Caco-2 (cell line): ENCODE measurements at regions not wholly inside any gene's neighbourhood (a gene's known extent, or its start where the extent isn't known, plus 50 kb on each side); places are given as distances from the start of the nearest gene placed in this dataset.

ENCODE experiments used
- BruUV-seq: library from RNA; stranded (reverse); fragments of 400-500 nt; replicated peaks from 2 replicates; lab custom pipeline; 2021; lab: Mats Ljungman, UMichigan
- CTCF ChIA-PET: fragments of 300-600 bp; sonication (Branson Sonifier 250); formaldehyde crosslinking; loops from one replicate; lab custom pipeline; 2022; ENCODE audit warnings: antibody characterized with exemption; lab: Charles Lee
- POLR2A ChIA-PET: fragments of 300-600 bp; sonication (Branson Sonifier 250); formaldehyde crosslinking; loops from one replicate; lab custom pipeline; 2022; ENCODE audit warnings: antibody characterized with exemption; lab: Charles Lee
- DNase-seq, 2 experiments: peaks; one replicate each; pipeline versions ENCODE4 v3.0.0 to v3.0.0-alpha.2; 2020 to 2022
- H3K27me3 ChIP-seq: replicated peaks from 2 replicates; pipeline ENCODE4 v1.6.0; 2011; ENCODE audit warnings: low read length; ENCODE audit not compliant: control insufficient read depth, insufficient read depth
- H3K36me3 ChIP-seq: 2 replicates; pipeline ENCODE4 v1.5.1; 2011; ENCODE audit warnings: low read length; ENCODE audit not compliant: control insufficient read depth, insufficient read depth
- H3K4me1 ChIP-seq: fragments of 250-450 bp; sonication (Bioruptor Pico); 2 replicates; pipeline ENCODE4 v1.5.1; 2020; ENCODE audit warnings: mild to moderate bottlenecking
- H3K4me3 ChIP-seq: 2 replicates; pipeline ENCODE4 v1.5.1; 2011; ENCODE audit warnings: low read depth, mild to moderate bottlenecking, control low read depth, low read length
- H3K9me3 ChIP-seq: fragments of 250-450 bp; sonication (Bioruptor Pico); 2 replicates; pipeline ENCODE4 v1.5.1; 2020; ENCODE audit warnings: mild to moderate bottlenecking, moderate library complexity
- H3K27ac Mint-ChIP-seq: one replicate; pipeline ENCODE4 v1.8.0; 2022; ENCODE audit warnings: mixed read lengths; ENCODE audit not compliant: unreplicated experiment
- H3K27me3 Mint-ChIP-seq: one replicate; pipeline ENCODE4 v1.8.0; 2022; ENCODE audit warnings: mixed read lengths; ENCODE audit not compliant: insufficient read depth, unreplicated experiment
- H3K36me3 Mint-ChIP-seq: one replicate; pipeline ENCODE4 v1.8.0; 2022; ENCODE audit warnings: mild to moderate bottlenecking, mixed read lengths; ENCODE audit not compliant: insufficient read depth, unreplicated experiment
- H3K4me1 Mint-ChIP-seq: one replicate; pipeline ENCODE4 v1.8.0; 2022; ENCODE audit warnings: low read depth, mixed read lengths; ENCODE audit not compliant: unreplicated experiment
- H3K4me3 Mint-ChIP-seq: one replicate; pipeline ENCODE4 v1.8.0; 2022; ENCODE audit warnings: mild to moderate bottlenecking, moderate library complexity, mixed read lengths; ENCODE audit not compliant: unreplicated experiment
- H3K9me3 Mint-ChIP-seq: one replicate; pipeline ENCODE4 v1.8.0; 2022; ENCODE audit warnings: mixed read lengths; ENCODE audit not compliant: unreplicated experiment
- intact Hi-C: fragments of 100-400 bp; cut with micrococcal nuclease; formaldehyde crosslinking; loops from one replicate; pipeline ENCODE4 v1.10.0; 2022; ENCODE audit not compliant: unreplicated experiment
- TF ChIP-seq, protein P1 (sequence below), 2 experiments: fragments of 200-600 bp in 1 of 2; IDR thresholded peaks; 1 replicate in 1 of 2; 2 replicates in 1 of 2; pipeline versions ENCODE4 v1.5.1 to v1.8.0; 2011 to 2022; ENCODE audit warnings: antibody characterized with exemption in 1 of 2, control low read depth in 1 of 2, inconsistent platforms in 1 of 2, low read depth in 1 of 2, low read length in 1 of 2, mild to moderate bottlenecking in 1 of 2, moderate library complexity in 1 of 2; ENCODE audit not compliant: insufficient read depth in 1 of 2, severe bottlenecking in 1 of 2, unreplicated experiment in 1 of 2

DNA sequence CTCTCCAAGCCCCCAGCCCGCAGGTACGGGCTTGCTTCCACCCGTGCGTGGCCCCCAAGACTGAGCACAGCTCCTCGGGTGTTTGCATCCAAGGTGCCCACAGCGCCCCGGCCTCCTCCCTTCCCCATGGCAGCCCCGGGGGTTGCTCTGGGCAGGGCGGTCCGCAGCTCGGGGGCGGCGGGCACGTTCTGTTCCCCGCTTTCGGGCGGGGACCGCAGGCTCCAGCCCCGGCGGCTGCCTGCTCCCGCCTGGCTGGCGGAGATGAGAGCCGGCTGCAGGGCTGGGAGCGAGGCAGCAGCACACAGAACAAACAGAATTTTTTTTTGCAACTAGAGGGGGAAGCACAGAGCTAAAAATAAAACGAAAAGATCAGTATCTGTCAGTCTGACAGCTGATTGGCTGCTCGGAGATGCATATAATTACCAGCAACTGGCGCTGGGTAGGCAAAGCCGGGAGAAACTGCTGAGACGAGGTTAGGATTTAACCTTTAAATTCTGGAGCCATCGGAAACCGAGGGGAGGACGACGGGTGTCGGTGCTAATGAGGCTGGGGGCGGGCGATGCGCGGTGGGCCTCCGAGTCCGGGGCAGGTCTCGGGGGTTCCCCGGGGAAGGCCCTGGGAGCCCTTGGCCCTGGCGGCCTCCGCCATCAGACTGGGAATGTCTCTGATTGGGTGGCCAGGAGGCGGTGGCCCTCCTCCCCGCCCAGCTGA, 142.7 kb upstream of the IER5L start:
- H3K4me3 ChIP-seq = no peak overlapping the region
- H3K27ac Mint-ChIP-seq = peak overlapping the region; percentile 27
- H3K4me1 Mint-ChIP-seq = peaks cover 33% of the 10 kb centered on the region

DNA sequence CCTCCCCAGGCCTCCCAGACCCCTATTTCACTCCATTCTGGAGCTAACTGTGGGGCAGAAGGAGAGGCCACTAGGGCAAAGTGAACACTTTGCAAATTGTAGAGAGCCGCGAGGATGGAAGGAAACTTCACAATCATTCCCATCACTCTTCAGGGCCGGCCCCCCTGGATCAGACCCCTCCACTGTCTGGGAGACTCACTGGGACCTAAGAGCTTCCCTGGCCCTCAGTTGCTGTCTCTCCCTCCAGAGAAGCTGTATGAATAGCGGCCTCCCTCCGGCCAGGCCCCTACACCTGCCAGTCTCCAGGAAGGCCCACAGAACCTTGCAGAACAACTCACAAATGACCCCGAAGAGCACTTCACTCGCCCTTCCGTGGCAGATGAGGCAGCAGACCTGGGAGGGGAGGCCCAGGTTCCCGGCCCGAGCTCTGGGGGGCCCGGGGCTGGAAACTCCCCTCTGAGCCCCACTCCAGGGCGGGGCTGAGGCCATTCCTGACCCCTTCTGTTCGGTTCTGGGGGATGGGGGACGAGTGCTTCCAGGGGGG, 141.9 kb upstream of the IER5L start:
- ChIA-PET CTCF (interaction anchor here (1.1 to 2.3 kb wide), 2 partner anchors 14 to 304 kb away, joined by 3 to 9 read pairs; no protein-coding TSS in a partner anchor), POLR2A (interaction anchor here (1.0 kb wide), 1 partner anchor 14 kb away, joined by 3 read pairs; no protein-coding TSS in a partner anchor)
- Histone ChIP-seq H3K27me3 (no peaks in the 10 kb centered on the region), H3K9me3 (no peaks in the 10 kb centered on the region), H3K36me3 (no peaks in the 10 kb centered on the region), H3K4me1 (peaks cover 43% of the 10 kb centered on the region), H3K4me3 (no peak overlapping the region)
- Mint-ChIP-seq H3K27ac (peak overlapping the region; percentile 27), H3K9me3 (no peaks in the 10 kb centered on the region), H3K4me3 (peak overlapping the region; percentile 22), H3K36me3 (no peaks in the 10 kb centered on the region), H3K4me1 (peaks cover 33% of the 10 kb centered on the region), H3K27me3 (no peaks in the 10 kb centered on the region)
- intact Hi-C loops = no loop called here
- no TSS peak for BruUV-seq
- peak in 1 of 2 experiments; percentile 31 for DNase-seq
- TF ChIP-seq, protein P1, sequence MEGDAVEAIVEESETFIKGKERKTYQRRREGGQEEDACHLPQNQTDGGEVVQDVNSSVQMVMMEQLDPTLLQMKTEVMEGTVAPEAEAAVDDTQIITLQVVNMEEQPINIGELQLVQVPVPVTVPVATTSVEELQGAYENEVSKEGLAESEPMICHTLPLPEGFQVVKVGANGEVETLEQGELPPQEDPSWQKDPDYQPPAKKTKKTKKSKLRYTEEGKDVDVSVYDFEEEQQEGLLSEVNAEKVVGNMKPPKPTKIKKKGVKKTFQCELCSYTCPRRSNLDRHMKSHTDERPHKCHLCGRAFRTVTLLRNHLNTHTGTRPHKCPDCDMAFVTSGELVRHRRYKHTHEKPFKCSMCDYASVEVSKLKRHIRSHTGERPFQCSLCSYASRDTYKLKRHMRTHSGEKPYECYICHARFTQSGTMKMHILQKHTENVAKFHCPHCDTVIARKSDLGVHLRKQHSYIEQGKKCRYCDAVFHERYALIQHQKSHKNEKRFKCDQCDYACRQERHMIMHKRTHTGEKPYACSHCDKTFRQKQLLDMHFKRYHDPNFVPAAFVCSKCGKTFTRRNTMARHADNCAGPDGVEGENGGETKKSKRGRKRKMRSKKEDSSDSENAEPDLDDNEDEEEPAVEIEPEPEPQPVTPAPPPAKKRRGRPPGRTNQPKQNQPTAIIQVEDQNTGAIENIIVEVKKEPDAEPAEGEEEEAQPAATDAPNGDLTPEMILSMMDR (IDR thresholded peaks at IDR 0.05; ENCODE audit: insufficient read depth in 1 of 2, low read depth in 1 of 2, low read length in 1 of 2, severe bottlenecking in 1 of 2, unreplicated experiment in 1 of 2) = no peak

More for the DNA sequence above, 142.7 kb upstream of the IER5L start:
- H3K4me3 Mint-ChIP-seq = peak overlapping the region; percentile 22
- CTCF ChIA-PET = interaction anchor here (1.1 to 2.3 kb wide), 2 partner anchors 13 to 304 kb away, joined by 3 to 9 read pairs; no protein-coding TSS in a partner anchor
- Histone ChIP-seq H3K36me3 (no peaks in the 10 kb centered on the region), H3K9me3 (no peaks in the 10 kb centered on the region), H3K27me3 (no peaks in the 10 kb centered on the region), H3K4me1 (peaks cover 43% of the 10 kb centered on the region)
- intact Hi-C loops = no loop called here
- TF ChIP-seq, protein P1 (IDR thresholded peaks at IDR 0.05; ENCODE audit: insufficient read depth in 1 of 2, low read depth in 1 of 2, low read length in 1 of 2, severe bottlenecking in 1 of 2, unreplicated experiment in 1 of 2) = peak in 1 of 2 experiments; percentile 10
- no peaks in the 10 kb centered on the region for H3K36me3 Mint-ChIP-seq
- no peaks in the 10 kb centered on the region for H3K27me3 Mint-ChIP-seq
- BruUV-seq = TSS peak; percentile 84
- H3K9me3 Mint-ChIP-seq = no peaks in the 10 kb centered on the region
- peak; percentile 42 to 58 for DNase-seq
- POLR2A ChIA-PET = interaction anchor here (1.0 kb wide), 1 partner anchor 14 kb away, joined by 3 read pairs; no protein-coding TSS in a partner anchor

DNA sequence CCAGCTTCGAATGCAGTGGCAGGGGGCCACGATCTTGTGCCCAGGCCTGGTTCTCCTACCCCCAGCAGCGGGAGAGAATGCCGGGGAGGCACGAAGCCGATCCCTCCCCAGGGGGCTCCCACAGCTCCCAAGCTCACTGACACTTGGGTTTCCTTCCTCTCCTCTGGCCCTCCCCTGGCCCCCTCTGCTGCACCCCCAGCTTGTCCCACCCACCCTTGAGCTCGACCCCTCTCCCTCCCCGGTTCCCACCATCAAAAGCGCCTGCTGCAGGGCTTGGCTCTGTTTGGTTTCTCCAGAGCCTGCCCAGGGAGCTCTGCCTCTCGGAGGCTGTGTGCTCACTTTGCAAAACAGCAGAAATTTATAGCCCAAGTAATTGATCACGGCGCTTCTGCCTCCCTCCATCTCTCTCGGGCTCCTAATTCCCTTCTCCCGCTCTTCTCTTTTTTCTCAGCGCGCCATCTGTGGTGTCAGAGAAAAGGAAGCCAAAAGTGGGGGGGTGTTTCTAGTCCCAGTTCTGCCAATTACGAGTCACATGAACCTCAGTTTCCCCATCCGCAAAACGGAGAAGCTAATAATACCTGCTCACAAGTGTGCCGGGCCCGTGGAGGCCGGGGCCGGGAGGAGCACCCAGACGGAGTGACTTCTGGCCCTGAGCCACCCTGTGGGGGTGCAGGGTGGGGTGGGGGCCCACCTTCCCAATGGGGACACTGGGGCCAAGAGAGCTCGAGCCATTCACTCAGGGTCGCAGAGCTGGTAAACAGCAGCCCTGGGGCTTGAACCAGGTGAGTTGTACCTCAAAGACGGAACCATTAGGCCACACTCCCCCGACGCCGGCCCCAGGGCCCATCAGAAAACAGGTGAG, 141.2 kb upstream of the IER5L start:
- no TSS peak for BruUV-seq
- intact Hi-C loops = no loop called here
- H3K4me3 ChIP-seq = no peak overlapping the region
- ChIA-PET CTCF (interaction anchor here (2.3 kb wide), 1 partner anchor 15 kb away, joined by 9 read pairs; no protein-coding TSS in a partner anchor), POLR2A (no interaction called here)
- H3K4me1 ChIP-seq = peaks cover 39% of the 10 kb centered on the region
- Mint-ChIP-seq H3K36me3 (no peaks in the 10 kb centered on the region), H3K4me1 (peaks cover 32% of the 10 kb centered on the region), H3K9me3 (no peaks in the 10 kb centered on the region), H3K27me3 (no peaks in the 10 kb centered on the region), H3K4me3 (no peak overlapping the region), H3K27ac (peak overlapping the region; percentile 53)
- H3K9me3 ChIP-seq = no peaks in the 10 kb centered on the region
- TF ChIP-seq, protein P1 (IDR thresholded peaks at IDR 0.05; ENCODE audit: insufficient read depth in 1 of 2, low read depth in 1 of 2, low read length in 1 of 2, severe bottlenecking in 1 of 2, unreplicated experiment in 1 of 2) = no peak
- DNase-seq = peak in 1 of 2 experiments; percentile 26
- H3K36me3 ChIP-seq = no peaks in the 10 kb centered on the region
- no peaks in the 10 kb centered on the region for H3K27me3 ChIP-seq
